Stimulated activated CD4-positive, alpha-beta T cell treated with anti-CD3 and anti-CD28 coated beads, Interleukin-4, amount 100 ng/mL, for 48 hours (primary cell): ENCODE measurements at regions not wholly inside any gene's neighbourhood (a gene's known extent, or its start where the extent isn't known, plus 50 kb on each side); places are given as distances from the start of the nearest gene placed in this dataset.
A peak's percentile ranks its signal among the peaks of the same experiment; 100 is the strongest.
"Not testable (repeated sequence)": the region's sequence is repeated elsewhere in the genome, so short reads cannot be mapped to it uniquely, and the experiment has no call there.

ENCODE experiments used
- DNase-seq, 2 donors: peaks; one replicate each; pipeline ENCODE4 v3.0.0-alpha.2; 2020; ENCODE audit warnings: low read depth in 2 of 2

DNA sequence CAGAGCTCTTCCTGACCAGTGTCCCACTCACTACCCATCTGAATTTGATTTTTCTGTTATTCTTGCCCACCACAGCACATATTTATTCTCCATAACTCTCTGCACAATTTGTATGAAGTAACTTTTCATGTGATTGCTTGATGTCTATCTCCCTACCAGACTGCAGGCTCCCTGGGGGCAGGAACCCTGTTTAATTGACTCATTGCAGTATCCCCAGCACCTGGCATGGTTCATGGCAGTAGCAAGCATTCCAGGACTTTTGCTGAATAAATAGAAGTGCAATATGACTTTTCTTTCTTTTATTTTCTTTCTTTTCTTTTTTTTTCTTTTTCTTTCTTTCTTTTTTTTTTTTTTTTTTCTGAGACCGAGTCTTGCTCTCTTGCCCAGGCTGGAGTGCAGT lies 88.7 kb upstream of the XPO1 start:
- DNase-seq, result no peak

DNA sequence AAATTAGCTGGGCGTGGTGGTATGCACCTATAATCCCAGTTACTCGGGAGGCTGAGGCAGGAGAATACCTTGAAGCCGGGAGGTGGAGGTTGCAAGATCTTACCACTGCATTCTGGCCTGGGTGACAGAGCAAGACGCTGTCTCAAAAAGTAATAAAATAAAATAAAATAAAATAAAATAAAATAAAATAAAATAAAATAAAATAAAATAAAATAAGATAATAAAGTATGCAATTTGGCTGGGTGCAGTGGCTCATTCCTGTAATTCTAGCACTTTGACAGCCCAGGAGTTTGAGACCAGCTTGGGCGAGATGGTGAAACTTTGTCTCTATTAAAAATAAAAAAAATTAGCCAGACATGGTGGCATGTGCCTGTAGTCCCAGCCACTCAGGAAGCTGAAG lies 85.6 kb upstream of the XPO1 start:
- DNase-seq, result no peak

DNA sequence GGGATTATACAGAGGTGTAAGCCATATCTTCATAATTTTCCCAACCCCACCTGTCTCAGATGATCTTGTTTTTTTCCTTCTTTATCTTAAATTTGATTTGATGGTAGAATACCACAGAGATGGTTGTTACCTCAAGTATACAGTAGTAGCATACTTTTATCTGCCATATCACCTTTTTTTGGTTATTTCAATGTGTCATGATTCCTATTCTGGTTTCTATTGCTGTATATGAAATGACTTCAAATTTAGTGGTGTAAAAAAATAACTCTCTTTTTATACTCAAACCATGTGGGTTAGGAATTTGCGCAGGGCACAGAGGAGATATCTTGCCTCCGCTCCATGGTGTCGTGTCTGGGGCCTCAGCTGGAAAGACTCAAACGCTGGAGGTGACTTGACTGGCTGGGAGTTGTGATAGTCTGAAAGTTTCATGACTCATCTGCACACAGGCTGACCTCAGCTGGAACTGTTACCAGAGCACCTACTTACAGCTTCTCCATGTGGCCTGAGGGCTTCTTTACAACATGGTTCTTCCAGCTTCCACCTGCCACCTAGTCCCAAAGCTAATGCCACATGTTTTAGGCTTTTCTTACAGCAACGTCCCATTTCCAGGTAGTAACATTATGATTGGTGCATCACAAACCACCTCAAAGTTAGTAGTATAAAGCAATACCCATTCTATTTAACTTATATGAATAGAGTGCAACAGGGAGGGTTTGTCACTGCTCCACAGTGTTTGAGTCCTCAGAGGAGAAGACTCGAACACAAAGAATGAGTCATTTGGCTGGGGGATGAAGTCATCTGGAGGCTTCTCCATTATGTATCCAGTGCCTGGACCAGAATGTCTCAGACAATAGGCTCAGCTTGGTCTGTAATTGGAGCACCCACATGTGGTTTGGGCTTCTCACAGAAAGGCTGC lies 82.3 kb upstream of the XPO1 start:
- peak in 1 of 2 donors; percentile 2 for DNase-seq

DNA sequence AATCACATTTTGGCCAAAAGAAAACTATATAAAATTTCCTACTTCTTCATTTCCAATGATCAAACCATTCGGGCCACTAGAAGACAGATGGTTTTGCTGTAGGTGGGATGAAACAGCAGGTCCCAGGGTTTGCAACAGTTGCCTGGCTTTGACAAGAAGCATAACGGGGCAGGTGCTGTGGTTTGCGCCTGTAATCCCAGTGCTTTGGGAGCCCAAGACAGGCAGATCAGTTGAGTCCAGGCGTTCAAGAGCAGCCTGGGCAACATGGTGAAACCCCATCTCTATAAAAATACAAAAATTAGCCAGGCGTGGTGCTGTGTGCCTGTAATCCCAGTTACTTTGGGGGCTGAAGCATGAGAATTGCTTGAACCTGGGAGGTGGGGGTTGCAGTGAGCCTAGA lies 81.4 kb upstream of the XPO1 start:
- DNase-seq, result no peak

DNA sequence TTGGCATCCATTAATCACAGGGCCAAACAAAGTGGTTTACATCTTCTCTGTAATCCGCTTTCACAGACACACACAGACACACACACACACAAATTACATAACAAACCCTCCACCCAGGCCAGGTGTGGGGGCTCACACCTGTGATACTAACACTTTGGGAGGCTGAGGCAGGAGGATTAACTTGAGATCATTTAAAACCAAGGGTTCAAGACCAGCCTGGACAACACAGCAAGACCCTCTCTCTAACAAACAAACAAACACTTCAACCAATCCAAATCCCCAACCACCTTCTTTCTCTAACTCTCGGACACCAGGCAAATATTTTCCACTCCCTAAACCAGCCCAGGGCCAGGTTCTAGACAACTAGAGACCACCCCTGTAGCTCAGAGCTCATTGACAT lies 79.5 kb upstream of the XPO1 start:
- DNase-seq, result no peak

DNA sequence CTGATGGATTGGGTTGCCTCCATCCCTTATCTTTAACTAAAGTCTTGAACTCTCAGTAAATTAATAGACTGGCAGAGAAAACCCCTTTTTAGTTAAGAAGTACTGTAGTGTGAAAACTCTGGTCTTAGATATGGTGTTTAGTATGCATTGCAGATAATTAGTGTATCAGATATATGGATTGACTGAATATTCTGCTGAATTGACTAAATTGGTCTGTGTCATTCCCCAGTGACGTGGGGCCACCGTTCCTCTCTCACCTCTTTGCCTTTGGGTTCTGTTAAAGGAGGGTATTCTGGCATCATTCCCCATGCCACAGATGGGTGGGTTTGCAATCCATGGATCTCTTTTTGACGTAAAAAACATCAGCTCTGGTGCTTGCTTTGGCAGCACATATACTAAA lies 67.1 kb upstream of the XPO1 start:
- DNase-seq, result no peak

DNA sequence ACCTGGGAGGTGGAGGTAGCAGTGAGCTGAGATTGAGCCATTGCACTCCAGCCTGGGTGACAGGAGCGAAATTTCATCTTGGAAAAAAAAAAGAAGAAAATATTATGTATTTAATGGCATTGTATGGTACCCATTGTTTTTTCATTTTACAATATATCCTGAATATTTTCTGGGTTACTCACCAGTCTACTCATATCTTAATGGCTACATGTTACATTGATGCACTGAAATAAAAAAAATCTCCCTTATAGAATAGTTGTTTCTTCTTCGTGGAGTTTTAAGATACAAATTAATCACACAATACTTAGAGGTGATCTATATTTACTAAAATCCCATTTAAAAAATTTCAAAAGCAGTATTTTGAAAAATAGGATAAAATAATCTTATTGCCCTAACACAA lies 66.3 kb upstream of the XPO1 start:
- no peak for DNase-seq

DNA sequence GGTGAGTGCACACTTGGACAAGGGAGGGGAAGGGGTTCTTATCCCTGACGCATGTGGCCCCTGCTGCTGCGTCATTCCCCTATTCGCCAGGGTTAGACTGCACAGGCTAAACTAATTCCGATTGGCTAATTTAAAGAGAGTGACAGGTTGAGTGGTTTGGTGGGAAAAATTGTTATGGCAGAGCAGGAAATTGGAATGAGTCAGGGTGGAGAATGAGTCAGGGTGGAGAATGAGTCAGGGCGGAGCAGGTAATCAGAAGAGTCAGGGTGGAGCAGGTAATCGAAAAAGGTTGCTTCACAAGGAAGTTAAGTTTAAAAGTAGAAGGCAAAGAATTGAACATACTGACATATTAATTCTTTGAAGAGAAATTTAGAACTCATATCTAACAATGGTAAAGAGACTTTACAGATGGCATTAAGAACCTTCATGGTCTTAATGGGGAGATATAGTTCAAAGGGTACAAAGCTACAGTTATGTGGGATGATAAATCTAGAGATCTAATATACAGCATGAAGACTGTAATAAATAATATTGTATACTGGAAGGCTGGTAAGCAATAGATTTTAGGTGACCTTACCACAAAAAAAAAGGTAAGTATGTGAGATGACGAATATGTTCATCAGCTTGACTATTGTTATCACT lies 60.5 kb upstream of the XPO1 start:
- peak in 1 of 2 donors; percentile 10 for DNase-seq

DNA sequence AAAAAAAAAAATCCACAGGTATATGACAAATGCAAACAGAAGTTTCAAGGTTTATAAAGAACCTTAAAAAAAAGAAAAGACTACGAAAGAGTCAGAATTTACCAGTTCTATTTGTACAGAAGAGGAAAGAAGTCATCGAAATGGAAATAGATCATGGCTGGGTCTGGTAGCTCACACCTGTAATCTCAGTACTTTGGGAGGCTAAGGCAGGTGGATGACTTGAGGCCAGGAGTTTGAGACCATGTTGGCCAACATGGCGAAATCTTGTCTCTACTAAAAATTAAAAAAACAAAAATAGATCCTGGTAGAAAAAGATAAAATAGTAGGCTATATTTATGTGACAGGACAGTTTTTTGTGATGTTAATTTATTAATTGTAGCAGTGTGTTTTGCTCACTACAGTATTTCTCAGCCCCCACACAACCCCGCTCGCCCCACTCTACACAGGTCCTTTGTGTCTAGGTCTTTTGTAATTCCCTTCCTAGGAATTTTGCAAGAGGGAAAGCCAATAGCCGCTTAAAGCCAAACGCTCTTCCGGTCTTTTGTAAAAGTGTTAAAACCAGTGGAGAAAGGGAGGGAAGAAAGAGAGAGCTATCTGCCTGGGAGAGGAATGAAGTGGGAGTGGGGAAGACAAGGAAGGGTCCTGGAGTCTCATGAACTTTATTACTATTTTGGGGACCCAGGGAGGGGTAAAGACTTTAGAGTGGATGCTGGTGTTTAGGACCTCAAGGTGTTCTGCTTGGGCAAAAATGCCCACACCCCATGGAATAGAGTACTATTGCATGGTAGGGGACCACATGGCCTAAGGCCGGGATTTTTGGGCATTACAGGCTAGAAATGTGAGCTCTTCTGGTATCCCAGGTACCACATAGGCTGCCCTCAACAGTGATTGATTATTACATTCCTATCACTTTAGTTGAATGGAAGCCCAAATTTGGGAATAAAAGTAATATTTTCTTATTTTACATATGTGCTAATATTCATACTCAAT lies 59.4 kb upstream of the XPO1 start:
- no peak for DNase-seq

DNA sequence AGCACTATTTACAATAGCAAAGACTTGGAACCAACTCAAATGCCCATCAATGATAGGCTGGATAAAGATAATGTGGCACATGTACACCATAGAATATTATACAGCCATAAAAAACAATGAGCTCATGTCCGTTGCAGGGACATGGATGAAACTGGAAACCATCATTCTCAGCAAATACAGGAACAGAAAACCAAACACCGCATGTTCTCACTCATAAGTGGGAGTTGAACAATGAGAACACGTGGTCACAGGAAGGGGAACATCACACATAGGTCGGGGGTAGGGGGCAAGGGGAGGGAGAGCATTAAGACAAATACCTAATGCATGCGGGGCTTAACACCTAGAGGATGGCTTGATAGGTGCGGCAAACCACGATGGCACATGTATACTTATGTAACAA lies 56.0 kb upstream of the XPO1 start:
- DNase-seq, result not testable (repeated sequence)

DNA sequence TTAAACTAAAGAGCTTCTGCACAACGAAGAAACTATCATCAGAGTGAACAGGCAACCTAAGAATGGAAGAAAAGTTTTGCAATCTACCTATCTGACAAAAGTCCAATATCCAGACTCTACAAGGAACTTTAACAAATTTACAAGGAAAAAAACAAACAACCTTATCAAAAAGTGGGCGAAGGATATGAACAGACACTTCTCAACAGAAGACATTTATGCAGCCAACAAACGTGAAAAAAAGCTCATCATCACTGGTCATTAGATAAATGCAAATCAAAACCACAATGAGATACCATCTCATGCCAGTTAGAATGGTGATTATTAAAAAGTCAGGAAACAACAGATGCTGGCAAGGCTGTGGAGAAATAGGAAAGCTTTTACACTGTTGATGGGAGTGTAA lies 55.5 kb upstream of the XPO1 start:
- not testable (repeated sequence) for DNase-seq

DNA sequence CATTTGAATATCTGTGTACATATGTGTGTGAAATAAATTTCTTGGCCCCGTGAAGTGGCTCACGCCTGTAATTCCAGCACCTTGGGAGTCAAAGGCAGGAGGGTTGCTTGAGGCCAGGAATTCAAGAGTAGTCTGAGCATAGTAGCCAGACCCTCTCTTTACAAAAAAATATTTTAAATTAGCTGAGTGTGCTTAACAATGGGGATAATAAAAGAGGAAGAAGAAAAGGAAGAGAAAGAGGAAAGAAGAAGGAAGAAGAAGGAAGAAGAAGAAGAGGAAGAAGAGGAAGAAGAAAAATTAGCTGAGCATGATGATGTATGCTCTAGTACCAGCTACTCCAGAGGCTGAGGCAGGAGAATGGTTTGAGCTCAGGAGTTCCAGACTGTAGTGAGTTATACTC lies 52.1 kb upstream of the XPO1 start:
- no peak for DNase-seq

DNA sequence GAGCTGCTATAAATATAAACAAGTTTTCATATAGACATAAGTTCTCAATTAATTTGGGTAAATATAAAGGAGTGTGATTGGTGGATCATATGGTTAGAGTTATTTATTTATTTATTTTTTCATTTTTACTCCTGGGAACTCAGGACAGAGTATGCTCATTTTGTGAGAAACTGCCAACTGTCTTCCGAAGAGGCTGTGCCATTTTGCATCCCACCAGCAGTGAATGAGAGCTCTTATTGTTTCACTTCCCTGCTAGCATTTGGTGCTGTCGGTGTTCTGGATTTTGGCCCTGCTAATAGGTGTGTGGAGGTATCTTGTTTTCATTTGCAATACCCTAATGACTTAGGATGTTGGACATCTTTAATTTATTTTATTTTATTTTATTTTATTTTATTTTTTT lies 50.4 kb upstream of the XPO1 start:
- DNase-seq, result no peak
